HPDE6-E6E7 (cell line): ENCODE measurements at regions not wholly inside any gene's neighbourhood (a gene's known extent, or its start where the extent isn't known, plus 50 kb on each side); places are given as distances from the start of the nearest gene placed in this dataset.

Experiments used
- DNase-seq: peaks from one replicate; pipeline ENCODE4 v3.0.0; 2011; ENCODE audit warnings: missing footprints; ENCODE audit errors: extremely low spot score

DNA sequence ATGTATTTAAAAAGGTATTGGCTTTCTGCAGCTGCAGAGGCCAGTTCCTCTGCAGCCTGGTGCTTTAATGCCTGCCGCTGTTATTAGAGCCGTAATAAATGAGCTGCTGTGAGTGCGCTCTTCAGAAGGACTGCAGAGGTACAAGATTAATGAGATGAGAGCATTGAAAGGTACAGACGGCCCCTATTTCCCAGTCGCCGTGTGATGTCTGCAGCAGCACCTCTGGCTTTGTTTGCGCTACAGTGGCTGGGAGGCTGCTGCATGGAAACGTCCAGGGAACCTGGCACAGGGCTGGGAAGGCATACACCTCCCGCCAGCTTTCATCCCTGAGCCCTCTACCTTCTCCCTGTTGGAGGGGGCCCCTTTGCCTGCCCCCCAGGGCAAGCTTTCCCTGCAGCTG lies 383.8 kb upstream of the ZMIZ1 start:
- no peak for DNase-seq

DNA sequence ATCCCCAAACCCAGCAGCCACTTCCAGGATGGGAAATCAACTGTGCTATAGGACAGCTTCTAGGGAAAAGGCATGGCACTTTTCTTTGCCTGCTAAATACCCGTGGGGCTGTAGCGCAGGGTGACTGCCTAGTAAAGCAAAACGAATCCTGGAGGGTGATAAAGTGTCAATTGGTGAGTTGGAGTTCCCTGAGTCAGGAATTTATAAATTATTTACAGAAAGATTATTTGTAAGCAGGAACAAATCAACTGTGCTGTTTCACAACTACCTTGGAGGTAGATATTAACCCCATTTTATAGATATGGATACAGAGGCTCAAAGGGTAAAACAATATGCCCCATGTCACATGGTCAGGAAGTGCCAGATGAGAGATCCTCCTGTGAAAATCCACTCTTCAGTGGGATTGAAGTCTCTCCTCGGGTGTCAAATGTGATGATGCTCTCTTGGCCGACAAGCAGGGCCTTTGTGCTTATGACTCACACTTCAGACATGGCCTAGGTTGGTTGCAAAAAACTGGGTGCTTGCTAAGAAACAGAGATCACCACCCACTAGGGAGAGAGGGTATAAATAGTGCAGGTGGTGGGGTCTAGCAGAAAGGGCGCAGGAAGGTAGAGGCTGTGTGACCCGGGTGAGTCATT lies 383.2 kb upstream of the ZMIZ1 start:
- no peak for DNase-seq

GRCh38 chr10:78686444-78687060 lies 382.2 kb upstream of the ZMIZ1 start:
- DNase-seq, result no peak

DNA sequence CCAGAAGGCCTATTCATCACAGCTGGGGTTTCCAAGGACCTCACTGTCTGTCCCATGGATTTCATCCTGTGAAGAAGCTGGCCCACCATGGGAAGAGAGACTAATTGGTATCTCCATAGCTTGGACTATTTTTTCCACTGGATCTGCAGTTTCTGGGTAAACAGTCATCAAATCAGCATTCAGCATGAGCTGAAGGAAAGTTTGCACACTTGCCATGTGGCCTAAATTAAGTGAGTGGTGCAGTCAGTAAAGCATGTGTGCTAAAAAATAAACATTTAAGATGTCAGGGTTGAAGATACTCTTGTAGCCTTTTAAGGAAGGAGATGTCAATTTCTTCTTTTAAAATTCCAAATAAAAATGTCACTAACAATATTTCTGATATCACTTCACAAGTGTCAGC lies 381.1 kb upstream of the ZMIZ1 start:
- no peak for DNase-seq

GRCh38 chr10:78688230-78688900 lies 380.4 kb upstream of the ZMIZ1 start:
- DNase-seq, result no peak

GRCh38 chr10:78688901-78689583 lies 379.7 kb upstream of the ZMIZ1 start:
- no peak for DNase-seq

- no peak for DNase-seq
Measured at GRCh38 chr10:78689584-78689935, 379.2 kb upstream of the ZMIZ1 start.

GRCh38 chr10:78690354-78691111 lies 378.2 kb upstream of the ZMIZ1 start:
- DNase-seq, result no peak

DNA sequence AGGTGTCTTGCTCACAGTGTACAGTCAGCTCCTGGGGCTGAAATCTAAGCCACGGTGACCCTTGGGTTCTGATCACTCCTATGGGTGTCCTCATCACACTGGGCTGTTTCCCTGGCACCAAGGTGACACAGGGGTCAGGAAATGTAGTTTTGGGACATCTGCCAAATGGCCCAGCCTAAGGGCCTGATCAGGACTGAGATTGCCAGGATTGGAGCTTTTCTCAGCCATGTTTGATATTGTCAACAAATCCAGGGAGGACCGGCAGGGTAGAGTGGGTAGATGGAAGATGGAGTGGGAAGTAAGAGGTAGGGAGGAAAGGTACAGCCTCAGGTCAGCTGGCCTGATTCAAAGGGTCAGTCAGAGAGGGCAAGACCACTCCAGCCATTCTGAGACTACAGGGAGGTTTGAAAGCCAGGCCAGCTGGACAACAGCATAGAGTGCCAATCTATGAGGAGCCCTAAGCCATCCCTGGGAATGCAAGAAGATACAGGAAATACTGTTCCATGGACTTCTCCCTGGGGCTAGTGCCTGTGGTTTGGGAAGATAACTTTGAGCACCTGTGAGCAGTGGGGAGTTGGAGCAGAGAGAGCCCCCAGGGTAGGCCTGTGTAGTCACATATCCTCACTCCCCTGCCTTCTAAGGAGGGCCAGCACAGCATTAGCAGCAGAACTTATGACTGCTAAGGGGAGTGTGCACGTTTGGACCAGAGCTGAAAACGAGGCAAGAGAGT lies 377.3 kb upstream of the ZMIZ1 start:
- no peak for DNase-seq

DNA sequence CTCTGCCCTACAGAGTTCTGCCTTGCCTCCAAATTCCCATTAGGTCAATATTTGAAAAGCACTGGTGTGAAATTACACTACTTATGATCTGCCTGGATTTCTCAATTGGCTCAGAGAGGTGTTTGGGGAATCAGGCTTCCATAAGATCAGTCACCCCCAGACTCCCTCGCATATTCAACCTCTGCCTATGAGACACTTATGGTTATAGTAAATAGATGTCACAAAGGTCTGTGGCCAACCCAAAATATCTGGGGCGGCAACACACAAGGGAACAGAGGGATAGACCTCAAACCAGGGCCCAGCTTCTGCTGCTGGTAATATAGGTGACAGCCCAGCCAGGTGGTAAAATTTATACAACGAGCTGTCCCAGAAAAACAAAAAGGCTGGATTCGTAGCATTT lies 376.7 kb upstream of the ZMIZ1 start:
- DNase-seq, result no peak

- no peak for DNase-seq
Measured at GRCh38 chr10:78695846-78696245, 372.9 kb upstream of the ZMIZ1 start.

GRCh38 chr10:78696791-78697395 lies 371.9 kb upstream of the ZMIZ1 start:
- DNase-seq, result no peak

DNA sequence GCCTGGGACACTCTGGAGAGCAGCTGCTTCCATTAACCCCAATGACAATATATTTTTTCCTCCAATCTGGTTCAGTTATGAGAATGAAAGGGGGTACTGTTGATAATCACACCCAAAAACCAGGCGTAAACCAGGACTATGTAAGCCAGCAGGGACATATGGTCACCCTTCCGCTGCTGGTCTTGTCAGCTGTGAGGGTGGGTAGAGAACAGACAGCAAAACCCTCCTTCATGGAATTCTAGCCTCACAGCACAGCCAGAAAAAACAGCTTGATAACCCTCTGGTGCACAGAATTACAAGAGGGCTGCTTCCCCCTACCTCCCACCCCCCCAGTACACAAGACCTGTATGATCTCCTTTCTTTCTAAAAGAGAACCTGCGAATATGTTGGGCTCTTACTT lies 368.8 kb upstream of the ZMIZ1 start:
- no peak for DNase-seq

GRCh38 chr10:78700413-78700812 lies 368.4 kb upstream of the ZMIZ1 start:
- DNase-seq, result no peak

GRCh38 chr10:78700816-78701520 lies 367.8 kb upstream of the ZMIZ1 start:
- no peak for DNase-seq

- no peak for DNase-seq
Measured at GRCh38 chr10:78702186-78702585, 366.6 kb upstream of the ZMIZ1 start.

DNA sequence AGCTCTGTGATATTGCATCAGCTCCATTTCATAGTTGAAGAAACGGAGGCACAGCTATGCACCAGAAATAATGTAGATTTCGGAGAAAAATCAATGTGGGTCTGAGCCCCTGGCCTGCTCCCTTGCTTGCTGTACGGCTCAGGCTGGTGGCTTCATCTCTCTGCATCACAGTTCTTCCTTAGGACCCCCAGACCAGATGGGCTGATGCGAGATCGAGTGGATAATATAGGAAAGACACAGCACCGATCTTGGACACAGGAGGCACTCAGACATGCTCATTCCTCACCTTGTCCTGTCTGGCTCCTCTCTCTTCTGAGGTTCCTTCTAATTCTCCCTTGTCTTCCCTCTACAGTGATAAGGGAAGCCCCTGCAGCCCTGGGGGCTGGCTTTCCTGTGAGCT lies 365.9 kb upstream of the ZMIZ1 start:
- DNase-seq, result no peak

DNA sequence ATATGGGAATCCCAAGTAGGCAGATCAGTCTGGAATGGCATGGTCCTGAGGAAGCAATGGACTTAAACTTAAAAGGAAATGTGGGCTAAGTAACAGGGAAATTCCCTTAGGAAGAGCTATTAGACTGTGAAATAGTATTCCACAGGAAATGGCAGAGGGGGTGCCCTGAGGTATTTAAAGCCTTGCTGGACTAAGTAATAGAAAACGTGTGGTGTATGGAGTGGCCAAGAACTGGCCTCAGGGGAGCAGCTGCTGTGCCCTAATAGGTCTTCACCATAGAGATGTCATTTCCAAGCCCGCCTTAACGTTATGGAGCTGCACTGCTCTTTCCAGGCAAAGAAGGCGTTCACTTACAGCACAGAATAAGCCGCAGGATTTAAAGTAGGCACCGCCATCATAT lies 365.2 kb upstream of the ZMIZ1 start:
- no peak for DNase-seq

DNA sequence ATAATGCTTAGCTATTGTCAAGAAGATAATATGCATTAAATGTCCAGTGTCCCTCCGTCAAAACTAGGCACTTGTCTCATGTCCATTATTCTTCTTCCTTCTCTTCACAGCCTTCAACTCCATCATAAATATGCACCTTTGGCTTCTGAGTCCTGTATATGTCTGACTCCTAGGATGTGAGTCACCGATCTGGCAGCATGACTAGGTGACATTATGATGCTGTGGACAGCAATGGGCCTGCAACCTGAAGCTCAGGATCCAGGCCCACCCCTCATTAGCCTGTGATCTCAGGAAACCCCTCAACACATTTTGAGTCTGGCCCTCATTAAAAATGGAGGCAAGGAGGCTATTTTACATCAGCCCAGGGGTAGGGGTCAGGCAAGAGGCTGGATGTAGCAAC lies 362.5 kb upstream of the ZMIZ1 start:
- DNase-seq, result no peak
